ENCODE measurements at regions not wholly inside any gene's neighbourhood (a gene's known extent, or its start where the extent isn't known, plus 50 kb on each side); places are given as distances from the start of the nearest gene placed in this dataset.

DNA sequence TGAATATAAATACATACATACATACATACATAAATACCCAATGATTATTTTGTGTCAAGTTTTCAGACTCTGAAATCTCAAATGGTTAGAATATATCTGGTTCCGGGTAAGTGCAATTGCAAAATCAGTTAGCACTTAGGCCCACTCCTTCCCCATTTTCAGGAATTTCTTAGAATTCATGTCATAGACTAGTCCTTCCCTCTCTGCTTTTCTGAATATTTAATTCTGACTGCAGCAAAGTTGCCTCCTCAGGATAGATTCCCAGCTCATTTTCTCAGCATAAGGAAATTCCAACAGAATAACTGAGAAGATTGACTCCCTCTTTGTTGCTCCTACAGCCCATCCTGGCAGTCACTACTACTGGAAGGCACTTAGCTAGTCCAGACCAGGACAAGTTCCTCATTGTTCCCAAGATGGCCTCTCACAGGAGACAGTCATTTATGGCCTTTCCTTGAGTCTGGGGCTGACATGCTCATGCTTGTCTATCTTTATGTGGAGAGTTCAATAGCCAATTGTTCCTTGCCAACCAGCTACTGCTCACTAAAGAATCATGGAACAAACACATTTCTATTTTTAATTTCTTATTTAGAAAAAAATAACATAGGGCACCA is 142.9 kb upstream of the ITGB1 start:
- H4K91ac ChIP-seq (replicated peaks; ENCODE audit: insufficient read length, low read length) = no peak overlapping the region
- H3K4me2 ChIP-seq (ENCODE audit: insufficient read depth in 1 of 2, low read depth in 2 of 2, low read length in 2 of 2) = no peak overlapping the region
- H3K23me2 ChIP-seq (ENCODE audit: low read depth, low read length) = no peaks in the 10 kb centered on the region
- H2BK120ac ChIP-seq (replicated peaks; ENCODE audit: low read depth, low read length) = no peak overlapping the region
- ChIA-PET POLR2A (ENCODE audit: partially characterized antibody) (interaction anchor here (1.0 kb wide), 1 partner anchor 11 kb away, joined by 3 read pairs; no protein-coding TSS in a partner anchor), CTCF (ENCODE audit: partially characterized antibody) (interaction anchor here (0.7 to 8.7 kb wide), 8 partner anchors 15 to 92 kb away, joined by 3 to 47 read pairs (median 3); no protein-coding TSS in a partner anchor)
- no peak overlapping the region for H3K14ac ChIP-seq (ENCODE audit: insufficient read length)
- no peak overlapping the region for H3K18ac ChIP-seq (ENCODE audit: extremely low read depth, low read length)
- peaks cover 0 to 4% of the 10 kb centered on the region in 2 experiments; a peak in 1 of 4 replicates for H3K9me3 ChIP-seq (ENCODE audit: insufficient read depth in 2 of 2, low read depth in 1 of 2, low read length in 1 of 2)
- WGBS, 2 experiments (ENCODE audit: extremely low coverage in 1 of 2, insufficient coverage in 1 of 2, insufficient read length in 1 of 2, insufficient replicate concordance in 2 of 2, low coverage in 1 of 2, low lambda C conversion rate in 2 of 2, missing lambda C conversion rate in 1 of 2) = 88% methylated on average over 1 of the region's 1 CpG; no CpG with 5 or more reads in 1 of the 2 experiments
- no peak overlapping the region for H4K5ac ChIP-seq (ENCODE audit: insufficient read length, low read depth, low read length)
- H2BK15ac ChIP-seq (ENCODE audit: low read length) = no peak overlapping the region
- H3K36me3 ChIP-seq (ENCODE audit: control insufficient read depth in 2 of 4, insufficient read depth in 4 of 4, low read length in 3 of 4) = no peaks in the 10 kb centered on the region
- no peaks in the 10 kb centered on the region for H3K79me1 ChIP-seq (ENCODE audit: low read depth, low read length)
- no peak overlapping the region for H3K4ac ChIP-seq (replicated peaks; ENCODE audit: insufficient read length, low read depth, low read length)
- H2BK12ac ChIP-seq (ENCODE audit: low read depth, low read length) = no peak overlapping the region
- H3K27ac ChIP-seq (ENCODE audit: low read depth, low read length) = no peak overlapping the region
- no peak overlapping the region for H2BK20ac ChIP-seq (ENCODE audit: low read length)
- no peaks in the 10 kb centered on the region for H4K20me1 ChIP-seq (replicated peaks in 1 of 2; ENCODE audit: control insufficient read depth in 1 of 2, insufficient read depth in 2 of 2, low read length in 2 of 2)
- H3K4me3 ChIP-seq (ENCODE audit: extremely low read depth in 1 of 4, insufficient read depth in 2 of 4, low read depth in 3 of 4, low read length in 4 of 4) = no peak overlapping the region
- no peak overlapping the region for H3K56ac ChIP-seq (replicated peaks; ENCODE audit: insufficient read length, low read depth, low read length)
- H3K4me1 ChIP-seq (replicated peaks in 1 of 4; ENCODE audit: control insufficient read depth in 3 of 4, insufficient read depth in 4 of 4, low read length in 3 of 4) = peaks cover 0 to 3% (median 0%) of the 10 kb centered on the region in 4 experiments; a peak in 1 of 7 replicates
- no peak overlapping the region for H3K23ac ChIP-seq (ENCODE audit: insufficient read length)
- no peaks in the 10 kb centered on the region for H3K79me2 ChIP-seq (ENCODE audit: control insufficient read depth in 1 of 2, insufficient read depth in 2 of 2, low read length in 2 of 2)
- H2AFZ ChIP-seq (ENCODE audit: low read length) = peak overlapping the region; percentile 78; the same call in 1 of the 2 replicates
- no peak overlapping the region for H2AK5ac ChIP-seq (ENCODE audit: low read depth, low read length)
- no peak overlapping the region for H4K8ac ChIP-seq (ENCODE audit: extremely low read depth, insufficient read depth, low read length)
- H3K27me3 ChIP-seq (replicated peaks in 1 of 4; ENCODE audit: control insufficient read depth in 3 of 4, extremely low read depth in 1 of 4, insufficient read depth in 3 of 4, low read length in 3 of 4) = no peaks in the 10 kb centered on the region
- no peak overlapping the region for H3K9ac ChIP-seq (replicated peaks in 1 of 4; ENCODE audit: extremely low read depth in 1 of 4, low read depth in 3 of 4, low read length in 3 of 4)
- no peak for FAIRE-seq
- DNase-seq (ENCODE audit: low read depth in 1 of 2, low spot score in 2 of 2) = no peak
- H2BK5ac ChIP-seq (ENCODE audit: low read depth, low read length) = no peak overlapping the region
- TF ChIP-seq YY1 (IDR thresholded peaks at IDR 0.05; ENCODE audit: low read depth, low read length) (no peak), TCF12 (IDR thresholded peaks at IDR 0.05; ENCODE audit: low read depth, low read length) (no peak), TBP (IDR thresholded peaks at IDR 0.05; ENCODE audit: low read depth, low read length) (no peak), RXRA (IDR thresholded peaks at IDR 0.05; ENCODE audit: insufficient read depth, low read depth, low read length) (no peak), KDM1A (IDR thresholded peaks at IDR 0.05; ENCODE audit: borderline replicate concordance, low read length) (no peak), CTBP2 (IDR thresholded peaks at IDR 0.05; ENCODE audit: borderline replicate concordance, insufficient read depth, insufficient read length, low read length) (no peak), RFX5 (IDR thresholded peaks at IDR 0.05; ENCODE audit: borderline replicate concordance, low read depth, low read length) (no peak)
- TF ChIP-seq, protein P1, sequence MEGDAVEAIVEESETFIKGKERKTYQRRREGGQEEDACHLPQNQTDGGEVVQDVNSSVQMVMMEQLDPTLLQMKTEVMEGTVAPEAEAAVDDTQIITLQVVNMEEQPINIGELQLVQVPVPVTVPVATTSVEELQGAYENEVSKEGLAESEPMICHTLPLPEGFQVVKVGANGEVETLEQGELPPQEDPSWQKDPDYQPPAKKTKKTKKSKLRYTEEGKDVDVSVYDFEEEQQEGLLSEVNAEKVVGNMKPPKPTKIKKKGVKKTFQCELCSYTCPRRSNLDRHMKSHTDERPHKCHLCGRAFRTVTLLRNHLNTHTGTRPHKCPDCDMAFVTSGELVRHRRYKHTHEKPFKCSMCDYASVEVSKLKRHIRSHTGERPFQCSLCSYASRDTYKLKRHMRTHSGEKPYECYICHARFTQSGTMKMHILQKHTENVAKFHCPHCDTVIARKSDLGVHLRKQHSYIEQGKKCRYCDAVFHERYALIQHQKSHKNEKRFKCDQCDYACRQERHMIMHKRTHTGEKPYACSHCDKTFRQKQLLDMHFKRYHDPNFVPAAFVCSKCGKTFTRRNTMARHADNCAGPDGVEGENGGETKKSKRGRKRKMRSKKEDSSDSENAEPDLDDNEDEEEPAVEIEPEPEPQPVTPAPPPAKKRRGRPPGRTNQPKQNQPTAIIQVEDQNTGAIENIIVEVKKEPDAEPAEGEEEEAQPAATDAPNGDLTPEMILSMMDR (IDR thresholded peaks at IDR 0.05; ENCODE audit: control extremely low read depth in 1 of 3, insufficient read depth in 1 of 3, low read depth in 1 of 3, low read length in 3 of 3) = no peak
- TF ChIP-seq, protein P2, sequence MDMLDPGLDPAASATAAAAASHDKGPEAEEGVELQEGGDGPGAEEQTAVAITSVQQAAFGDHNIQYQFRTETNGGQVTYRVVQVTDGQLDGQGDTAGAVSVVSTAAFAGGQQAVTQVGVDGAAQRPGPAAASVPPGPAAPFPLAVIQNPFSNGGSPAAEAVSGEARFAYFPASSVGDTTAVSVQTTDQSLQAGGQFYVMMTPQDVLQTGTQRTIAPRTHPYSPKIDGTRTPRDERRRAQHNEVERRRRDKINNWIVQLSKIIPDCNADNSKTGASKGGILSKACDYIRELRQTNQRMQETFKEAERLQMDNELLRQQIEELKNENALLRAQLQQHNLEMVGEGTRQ (IDR thresholded peaks at IDR 0.05; ENCODE audit: low read length) = no peak

Measured in H1 (cell line).